Heart left ventricle (tissue), 13 donors: ENCODE measurements at regions not wholly inside any gene's neighbourhood (a gene's known extent, or its start where the extent isn't known, plus 50 kb on each side); places are given as distances from the start of the nearest gene placed in this dataset.

Source experiments
- CTCF ChIP-seq, 12 donors: fragments of 200-600 bp; sonication (generic) in 4 of 12; IDR thresholded peaks; one replicate each; pipeline versions ENCODE4 v1.5.0 to v1.8.0; 2018 to 2022; ENCODE audit warnings: antibody characterized with exemption in 12 of 12, mild to moderate bottlenecking in 5 of 12
- POLR2A ChIP-seq, 2 donors: fragments of 450-650 bp; IDR thresholded peaks; one replicate each; pipeline ENCODE4 v1.6.1; 2017; ENCODE audit warnings: antibody characterized with exemption in 2 of 2, mild to moderate bottlenecking in 2 of 2, moderate library complexity in 2 of 2
- donor health status: ischemic (EF 13 %, LVEDD 7.1; RV severe dilation, severe dysfunction).
- donor health status: DM: no; HTN: yes; CAD: no.
- donor health status: DM: no; HTN: no; CAD: no.
- donor health status: ischemic (EF 25% LVEDD 6.9; RV normal size, moderate dysfunction).
- donor health status: ischemic (EF 25% LVEDD 5.7; RV mildly dilated, moderate dysfunction).
- donor health status: ischemic (EF 35%, LVEDD 5.7; RV mildly dilated, moderate dysfunction).
- donor health status: nonischemic (EF 11% LVEDD 7.7; RV severe dilation, severe dysfunction).
- donor health status: DM: yes; HTN: yes; CAD: no.
- donor health status: PGD.
- donor health status: ischemic (EF 29% LVEDD 5.4; RV normal size, mild dysfunction).
- donor health status: nonischemic (EF 23%, LVEDD 6.1; RV moderate dilation, normal function).

- no peak for TF ChIP-seq CTCF (IDR thresholded peaks at IDR 0.05)
- TF ChIP-seq POLR2A (IDR thresholded peaks at IDR 0.05) = no peak
Observed at GRCh38 chr6:44651604-44652003, 264.1 kb downstream of the CDC5L start.
